Prostate gland (tissue), 2 donors: ENCODE measurements at regions not wholly inside any gene's neighbourhood (a gene's known extent, or its start where the extent isn't known, plus 50 kb on each side); places are given as distances from the start of the nearest gene placed in this dataset.

Experiments
- DNase-seq: peaks from one replicate; pipeline ENCODE4 v3.0.0-alpha.2; 2019; ENCODE audit warnings: low spot score
- H3K27ac ChIP-seq, 2 donors: fragments of 200-600 bp; sonication (generic); 2 replicates each; pipeline ENCODE4 v1.5.1; 2017 to 2019
- H3K27me3 ChIP-seq: fragments of 200-600 bp; sonication (generic); replicated peaks from 2 replicates; pipeline ENCODE4 v1.5.1; 2019; ENCODE audit not compliant: insufficient read depth
- H3K36me3 ChIP-seq, 2 donors: fragments of 200-600 bp; sonication (generic); 1 replicate in 1 of 2; 2 replicates in 1 of 2; pipeline versions ENCODE4 v1.5.1 to v1.8.1; 2017 to 2019
- H3K4me1 ChIP-seq: fragments of 200-600 bp; sonication (generic); replicated peaks from 2 replicates; pipeline ENCODE4 v1.5.1; 2019
- H3K4me3 ChIP-seq, 2 donors: fragments of 200-600 bp; sonication (generic); 2 replicates each; pipeline ENCODE4 v1.5.1; 2017 to 2019
- H3K9me3 ChIP-seq: fragments of 200-600 bp; sonication (generic); 2 replicates; pipeline ENCODE4 v1.5.1; 2017
- CTCF ChIP-seq, 4 experiments: fragments of 200-600 bp in 2 of 4; fragments of 450-650 bp in 2 of 4; sonication (generic) in 2 of 4; IDR thresholded peaks; 1 replicate in 3 of 4; 2 replicates in 1 of 4; pipeline ENCODE4 v1.5.1; 2016 to 2019; ENCODE audit warnings: antibody characterized with exemption in 4 of 4, mild to moderate bottlenecking in 2 of 4, moderate library complexity in 2 of 4
- POLR2A ChIP-seq: fragments of 450-650 bp; IDR thresholded peaks from one replicate; pipeline ENCODE4 v1.6.1; 2016; ENCODE audit warnings: antibody characterized with exemption, mild to moderate bottlenecking
- POLR2AphosphoS5 ChIP-seq: sonication (generic); formaldehyde crosslinking; IDR thresholded peaks from one replicate; pipeline ENCODE4 v1.6.1; 2017; ENCODE audit warnings: antibody characterized with exemption
- WGBS: methylation state at CpG from one replicate; pipeline ENCODE4 v1.1.5; 2018; 5-methylcytosine and 5-hydroxymethylcytosine counted together
- intact Hi-C: fragments of 100-400 bp; cut with DNase I; formaldehyde crosslinking; loops from one replicate; pipeline ENCODE4 v1.14.2; 2022

DNA sequence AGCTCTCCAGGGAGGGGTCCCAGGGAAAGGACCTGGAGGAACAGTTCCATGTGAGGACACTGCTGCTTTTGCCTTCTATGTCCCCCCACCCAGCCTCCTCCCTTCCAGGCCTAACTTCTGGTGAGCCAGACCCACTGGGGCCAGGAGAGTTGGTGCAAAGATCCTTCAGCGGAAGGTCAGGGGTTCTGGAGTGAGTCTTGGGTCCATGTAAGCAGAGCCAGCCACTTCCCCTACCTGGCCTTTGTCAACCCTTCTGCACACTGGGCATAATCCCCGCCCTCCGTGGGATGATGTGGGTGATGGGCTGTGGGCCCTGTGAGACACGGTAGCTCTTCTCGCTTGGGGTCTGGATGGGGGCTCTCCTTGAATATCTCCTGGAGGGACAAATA is 76.9 kb downstream of the RHOB start:
- no peak for DNase-seq
- H3K27me3 ChIP-seq, result no peaks in the 10 kb centered on the region
- no peak for TF ChIP-seq POLR2A
- TF ChIP-seq POLR2AphosphoS5, result no peak
- TF ChIP-seq CTCF (IDR thresholded peaks at IDR 0.05), result no peak
- H3K4me1 ChIP-seq, result no peaks in the 10 kb centered on the region
- H3K4me3 ChIP-seq, result no peak overlapping the region
- no peaks in the 10 kb centered on the region for H3K36me3 ChIP-seq
- intact Hi-C loops, result no loop called here
- H3K9me3 ChIP-seq, result no peaks in the 10 kb centered on the region
- no peak overlapping the region for H3K27ac ChIP-seq
- WGBS, result 95% methylated on average over 5 of the region's 5 CpGs

DNA sequence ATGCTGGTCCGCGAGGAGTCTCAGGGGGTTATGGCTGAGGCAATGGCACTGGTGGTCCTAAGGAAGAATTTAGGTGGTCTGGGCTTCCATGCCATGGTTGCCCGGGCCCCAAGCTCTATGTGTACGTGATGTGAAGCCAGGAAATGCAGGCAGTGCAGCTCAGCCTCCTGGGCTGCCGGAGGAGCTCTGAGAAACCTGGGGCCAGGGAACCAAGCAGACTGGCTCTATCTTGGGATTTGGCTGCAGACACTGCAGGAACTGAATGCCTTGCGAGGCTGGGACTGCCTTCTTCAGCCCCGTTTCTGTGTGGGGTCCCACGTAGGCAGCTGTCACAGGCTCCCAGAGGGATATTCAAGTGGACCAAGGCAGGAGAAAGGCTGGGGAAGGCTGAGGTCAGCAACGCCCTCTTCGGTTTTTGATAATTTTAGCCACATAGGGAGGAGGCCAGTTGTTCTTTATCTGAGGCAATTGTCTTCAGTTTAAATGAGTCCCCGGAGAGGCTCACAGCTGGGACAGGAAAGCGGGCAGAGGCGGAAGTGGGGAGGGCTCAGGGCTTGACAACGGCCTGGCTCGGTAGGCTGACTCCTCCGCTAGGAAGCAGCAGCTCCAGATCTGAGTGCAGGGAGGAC is 77.7 kb downstream of the RHOB start:
- Histone ChIP-seq H3K36me3 (no peaks in the 10 kb centered on the region), H3K27ac (no peak overlapping the region), H3K4me3 (no peak overlapping the region), H3K9me3 (no peaks in the 10 kb centered on the region), H3K27me3 (no peaks in the 10 kb centered on the region), H3K4me1 (no peaks in the 10 kb centered on the region)
- whole genome bisulfite sequencing, result 60% methylated on average over 16 of the region's 16 CpGs
- intact Hi-C loops, result no loop called here
- TF ChIP-seq POLR2AphosphoS5 (no peak), POLR2A (no peak), CTCF (IDR thresholded peaks at IDR 0.05) (no peak)
- DNase-seq, result no peak

- Histone ChIP-seq H3K4me3 (no peak overlapping the region), H3K27ac (peak overlapping the region in 1 of 2 donors; percentile 23), H3K9me3 (no peaks in the 10 kb centered on the region), H3K27me3 (no peaks in the 10 kb centered on the region), H3K36me3 (no peaks in the 10 kb centered on the region), H3K4me1 (no peaks in the 10 kb centered on the region)
- intact Hi-C loops, result no loop called here
- no peak for DNase-seq
- TF ChIP-seq CTCF (IDR thresholded peaks at IDR 0.05) (no peak), POLR2A (no peak), POLR2AphosphoS5 (no peak)
- 79% methylated on average over 17 of the region's 17 CpGs for WGBS
Measured at GRCh38 chr2:20525041-20526035, 78.5 kb downstream of the RHOB start.

GRCh38 chr2:20526160-20526559 is 79.3 kb downstream of the RHOB start:
- intact Hi-C loops, result no loop called here
- Histone ChIP-seq H3K4me3 (no peak overlapping the region), H3K27me3 (no peaks in the 10 kb centered on the region), H3K27ac (peak overlapping the region in 1 of 2 donors; percentile 9), H3K4me1 (no peaks in the 10 kb centered on the region), H3K9me3 (no peaks in the 10 kb centered on the region), H3K36me3 (no peaks in the 10 kb centered on the region)
- no peak for DNase-seq
- 85% methylated on average over 3 of the region's 3 CpGs for WGBS
- TF ChIP-seq POLR2AphosphoS5, result no peak
- no peak for TF ChIP-seq POLR2A
- TF ChIP-seq CTCF (IDR thresholded peaks at IDR 0.05), result no peak
